Keratinocyte (primary cell): ENCODE measurements at regions not wholly inside any gene's neighbourhood (a gene's known extent, or its start where the extent isn't known, plus 50 kb on each side); places are given as distances from the start of the nearest gene placed in this dataset.
"Not testable (repeated sequence)": the region's sequence is repeated elsewhere in the genome, so short reads cannot be mapped to it uniquely, and the experiment has no call there.

Source experiments
- EZH2 ChIP-seq: IDR thresholded peaks from one replicate; pipeline ENCODE4 v1.6.1; 2012; ENCODE audit warnings: inconsistent platforms, mild to moderate bottlenecking, low read length, moderate library complexity
- TF ChIP-seq, protein P1 (sequence below), 3 experiments: IDR thresholded peaks in 1 of 3; conservative IDR thresholded peaks in 1 of 3; optimal IDR thresholded peaks in 1 of 3; 2 replicates in 2 of 3; 3 replicates in 1 of 3; pipeline versions ENCODE3 to v1.5.1; 2011; ENCODE audit warnings: low read length in 3 of 3, mild to moderate bottlenecking in 3 of 3, moderate library complexity in 2 of 3, control low read depth in 1 of 3, inconsistent platforms in 1 of 3; ENCODE audit not compliant: insufficient read depth in 2 of 3; ENCODE audit errors: extremely low read depth in 1 of 3

DNA sequence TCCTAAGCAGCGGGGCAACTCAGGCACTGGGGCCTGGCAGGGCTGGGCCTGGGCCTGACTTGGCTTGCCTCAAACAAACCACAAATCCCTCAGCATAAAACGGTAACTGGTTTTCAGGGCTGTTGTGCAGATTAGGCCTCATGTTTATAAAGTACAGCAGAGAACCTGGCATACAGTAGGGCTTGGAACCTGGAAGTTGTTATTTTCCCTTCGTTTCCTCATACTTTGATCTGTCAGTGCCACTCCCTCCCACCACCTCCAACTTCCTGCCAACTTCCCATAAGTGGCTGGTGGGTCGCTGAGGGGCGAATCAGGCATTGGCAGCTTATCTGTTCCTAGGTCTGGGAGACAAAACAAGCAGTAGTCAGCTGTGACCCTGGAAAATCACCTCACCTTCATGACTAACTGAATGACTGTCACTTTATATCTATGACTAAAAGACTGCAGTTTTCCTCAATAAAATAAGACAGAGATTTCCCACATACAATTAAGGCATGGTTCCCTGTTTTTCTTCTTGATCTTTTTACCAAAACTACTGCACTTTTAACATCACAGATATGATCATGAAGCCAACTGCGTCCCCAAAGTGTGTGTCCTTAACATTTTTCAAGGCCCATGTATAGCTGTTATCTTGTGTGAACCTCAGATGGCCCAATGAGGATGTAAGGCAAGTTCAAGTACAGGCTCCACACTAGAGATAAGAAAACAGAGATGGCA lies 94.5 kb downstream of the TRIM69 start:
- TF ChIP-seq, protein P1, sequence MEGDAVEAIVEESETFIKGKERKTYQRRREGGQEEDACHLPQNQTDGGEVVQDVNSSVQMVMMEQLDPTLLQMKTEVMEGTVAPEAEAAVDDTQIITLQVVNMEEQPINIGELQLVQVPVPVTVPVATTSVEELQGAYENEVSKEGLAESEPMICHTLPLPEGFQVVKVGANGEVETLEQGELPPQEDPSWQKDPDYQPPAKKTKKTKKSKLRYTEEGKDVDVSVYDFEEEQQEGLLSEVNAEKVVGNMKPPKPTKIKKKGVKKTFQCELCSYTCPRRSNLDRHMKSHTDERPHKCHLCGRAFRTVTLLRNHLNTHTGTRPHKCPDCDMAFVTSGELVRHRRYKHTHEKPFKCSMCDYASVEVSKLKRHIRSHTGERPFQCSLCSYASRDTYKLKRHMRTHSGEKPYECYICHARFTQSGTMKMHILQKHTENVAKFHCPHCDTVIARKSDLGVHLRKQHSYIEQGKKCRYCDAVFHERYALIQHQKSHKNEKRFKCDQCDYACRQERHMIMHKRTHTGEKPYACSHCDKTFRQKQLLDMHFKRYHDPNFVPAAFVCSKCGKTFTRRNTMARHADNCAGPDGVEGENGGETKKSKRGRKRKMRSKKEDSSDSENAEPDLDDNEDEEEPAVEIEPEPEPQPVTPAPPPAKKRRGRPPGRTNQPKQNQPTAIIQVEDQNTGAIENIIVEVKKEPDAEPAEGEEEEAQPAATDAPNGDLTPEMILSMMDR (optimal IDR thresholded peaks at IDR 0.05 in 1 of 3, IDR thresholded peaks at IDR 0.05 in 1 of 3, conservative IDR thresholded peaks at IDR 0.05 in 1 of 3; ENCODE audit: extremely low read depth in 1 of 3, insufficient read depth in 2 of 3, low read length in 3 of 3) = not testable (repeated sequence)
- TF ChIP-seq EZH2 = not testable (repeated sequence)
